ENCODE measurements at regions not wholly inside any gene's neighbourhood (a gene's known extent, or its start where the extent isn't known, plus 50 kb on each side); places are given as distances from the start of the nearest gene placed in this dataset.

GRCh38 chr3:31220431-31220830 lies 312.3 kb upstream of the STT3B start:
- no peak overlapping the region for H3K4me2 ChIP-seq (ENCODE audit: low read length)
- no peak overlapping the region for H2AFZ ChIP-seq (ENCODE audit: low read length)
- H4K20me1 ChIP-seq (ENCODE audit: insufficient read depth, low read length) = no peaks in the 10 kb centered on the region
- H3K4me1 ChIP-seq (ENCODE audit: insufficient read depth, low read length, severe bottlenecking) = no peaks in the 10 kb centered on the region
- H3K4me3 ChIP-seq (ENCODE audit: low read depth, low read length, poor library complexity, severe bottlenecking) = no peak overlapping the region
- TF ChIP-seq CTCF (IDR thresholded peaks at IDR 0.05; ENCODE audit: low read length) = no peak
- no peaks in the 10 kb centered on the region for H3K9me3 ChIP-seq (ENCODE audit: low read length)
- no peak overlapping the region for H3K27ac ChIP-seq (ENCODE audit: low read depth, low read length, poor library complexity, severe bottlenecking)
- no peaks in the 10 kb centered on the region for H3K79me2 ChIP-seq (ENCODE audit: insufficient read depth, low read length)
- no peak overlapping the region for H3K9ac ChIP-seq (ENCODE audit: low read length)
- no peaks in the 10 kb centered on the region for H3K36me3 ChIP-seq (ENCODE audit: insufficient read depth, low read length)
- no peaks in the 10 kb centered on the region for H3K9me2 ChIP-seq (ENCODE audit: low read depth, low read length)
- no peaks in the 10 kb centered on the region for H3K27me3 ChIP-seq (ENCODE audit: insufficient read depth, low read length)
- no peaks in the 10 kb centered on the region for H3F3A ChIP-seq (ENCODE audit: insufficient read depth, low read length)

GRCh38 chr3:31223278-31223677 lies 309.4 kb upstream of the STT3B start:
- Histone ChIP-seq H3K9me2 (ENCODE audit: low read depth, low read length) (no peaks in the 10 kb centered on the region), H4K20me1 (ENCODE audit: insufficient read depth, low read length) (no peaks in the 10 kb centered on the region), H3K9ac (ENCODE audit: low read length) (no peak overlapping the region), H3K79me2 (ENCODE audit: insufficient read depth, low read length) (no peaks in the 10 kb centered on the region), H3K4me1 (ENCODE audit: insufficient read depth, low read length, severe bottlenecking) (peaks cover 20% of the 10 kb centered on the region), H3K27ac (ENCODE audit: low read depth, low read length, poor library complexity, severe bottlenecking) (no peak overlapping the region), H3K27me3 (ENCODE audit: insufficient read depth, low read length) (no peaks in the 10 kb centered on the region), H3K9me3 (ENCODE audit: low read length) (no peaks in the 10 kb centered on the region), H3F3A (ENCODE audit: insufficient read depth, low read length) (no peaks in the 10 kb centered on the region), H2AFZ (ENCODE audit: low read length) (no peak overlapping the region), H3K36me3 (ENCODE audit: insufficient read depth, low read length) (no peaks in the 10 kb centered on the region), H3K4me2 (ENCODE audit: low read length) (no peak overlapping the region), H3K4me3 (ENCODE audit: low read depth, low read length, poor library complexity, severe bottlenecking) (no peak overlapping the region)
- TF ChIP-seq EZH2 (IDR thresholded peaks at IDR 0.05; ENCODE audit: borderline replicate concordance, low read length) (no peak), CTCF (IDR thresholded peaks at IDR 0.05; ENCODE audit: low read length) (no peak)

- H3K4me3 ChIP-seq (ENCODE audit: low read depth, low read length, poor library complexity, severe bottlenecking) = no peak overlapping the region
- no peaks in the 10 kb centered on the region for H3K9me2 ChIP-seq (ENCODE audit: low read depth, low read length)
- no peak overlapping the region for H3K9ac ChIP-seq (ENCODE audit: low read length)
- no peaks in the 10 kb centered on the region for H3F3A ChIP-seq (ENCODE audit: insufficient read depth, low read length)
- peaks cover 20% of the 10 kb centered on the region for H3K4me1 ChIP-seq (ENCODE audit: insufficient read depth, low read length, severe bottlenecking)
- no peak overlapping the region for H3K4me2 ChIP-seq (ENCODE audit: low read length)
- H3K36me3 ChIP-seq (ENCODE audit: insufficient read depth, low read length) = no peaks in the 10 kb centered on the region
- no peaks in the 10 kb centered on the region for H4K20me1 ChIP-seq (ENCODE audit: insufficient read depth, low read length)
- no peaks in the 10 kb centered on the region for H3K27me3 ChIP-seq (ENCODE audit: insufficient read depth, low read length)
- H3K27ac ChIP-seq (ENCODE audit: low read depth, low read length, poor library complexity, severe bottlenecking) = no peak overlapping the region
- H2AFZ ChIP-seq (ENCODE audit: low read length) = no peak overlapping the region
- TF ChIP-seq CTCF (IDR thresholded peaks at IDR 0.05; ENCODE audit: low read length) = no peak
- TF ChIP-seq EZH2 (IDR thresholded peaks at IDR 0.05; ENCODE audit: borderline replicate concordance, low read length) = no peak
- no peaks in the 10 kb centered on the region for H3K9me3 ChIP-seq (ENCODE audit: low read length)
- no peaks in the 10 kb centered on the region for H3K79me2 ChIP-seq (ENCODE audit: insufficient read depth, low read length)
These were observed 307.8 kb upstream of the STT3B start for GRCh38 chr3:31224936-31225335.
